ENCODE measurements at regions not wholly inside any gene's neighbourhood (a gene's known extent, or its start where the extent isn't known, plus 50 kb on each side); places are given as distances from the start of the nearest gene placed in this dataset.

DNA sequence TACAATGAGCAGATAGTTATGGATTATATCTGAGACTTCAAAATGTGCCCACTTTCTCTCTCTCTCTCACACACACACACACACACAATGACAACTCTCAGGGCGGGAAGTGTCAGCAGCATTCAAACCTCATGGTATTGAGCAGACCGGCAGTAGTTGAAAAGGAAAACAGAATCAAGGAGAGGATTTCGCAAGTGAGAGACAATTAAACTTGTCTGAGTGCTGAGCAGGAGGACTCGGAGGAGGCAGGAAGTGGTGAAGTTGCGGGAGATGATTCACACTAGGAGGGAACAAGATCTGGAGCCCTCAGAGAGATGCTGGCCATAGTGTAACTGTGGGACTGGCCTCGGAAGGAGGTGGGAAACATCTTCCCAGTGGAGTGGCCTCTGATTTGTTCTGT lies 353.1 kb downstream of the EFNB2 start:
- no peak overlapping the region for H3K4me3 ChIP-seq (ENCODE audit: low read depth, low read length)
- no peaks in the 10 kb centered on the region for H3K4me1 ChIP-seq (ENCODE audit: control insufficient read depth, insufficient read depth, low read length)
- WGBS (ENCODE audit: insufficient coverage) = 84% methylated on average over 4 of the region's 6 CpGs
- no peaks in the 10 kb centered on the region for H3K27me3 ChIP-seq (ENCODE audit: control insufficient read depth, insufficient read depth, low read length)
- H3K27ac ChIP-seq (ENCODE audit: low read depth, low read length) = no peak overlapping the region
- no peak for DNase-seq (ENCODE audit: low read depth in 4 of 6, low spot score in 6 of 6)
- H3K9me3 ChIP-seq (ENCODE audit: control insufficient read depth, insufficient read depth, low read length) = peaks cover 3% of the 10 kb centered on the region
- no peaks in the 10 kb centered on the region for H3K36me3 ChIP-seq (ENCODE audit: control insufficient read depth, insufficient read depth, low read length)

DNA sequence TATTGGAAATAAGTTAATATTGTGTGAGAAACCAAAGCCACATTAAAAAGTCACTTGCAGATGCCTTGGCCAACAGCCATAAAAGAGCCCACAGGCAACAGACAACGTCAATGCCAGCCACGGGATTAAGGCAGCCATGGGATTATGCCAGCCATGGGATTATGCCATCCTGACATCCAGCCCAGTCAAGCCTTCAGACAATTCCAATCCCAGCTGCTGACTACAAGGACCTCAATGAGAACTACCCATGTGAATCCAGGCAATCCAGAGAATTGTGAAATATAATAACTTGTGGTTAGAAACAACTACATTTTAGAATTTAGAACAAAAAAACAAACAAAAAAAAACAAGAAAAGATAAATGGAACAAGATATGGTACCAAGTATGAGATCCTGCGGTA lies 356.6 kb downstream of the EFNB2 start:
- Histone ChIP-seq H3K36me3 (ENCODE audit: control insufficient read depth, insufficient read depth, low read length) (no peaks in the 10 kb centered on the region), H3K27ac (ENCODE audit: low read depth, low read length) (no peak overlapping the region), H3K4me3 (ENCODE audit: low read depth, low read length) (no peak overlapping the region), H3K27me3 (ENCODE audit: control insufficient read depth, insufficient read depth, low read length) (no peaks in the 10 kb centered on the region), H3K9me3 (ENCODE audit: control insufficient read depth, insufficient read depth, low read length) (peaks cover 3% of the 10 kb centered on the region), H3K4me1 (ENCODE audit: control insufficient read depth, insufficient read depth, low read length) (no peaks in the 10 kb centered on the region)
- WGBS (ENCODE audit: insufficient coverage) = 100% methylated on average over 1 of the region's 3 CpGs
- DNase-seq (ENCODE audit: low read depth in 4 of 6, low spot score in 6 of 6) = no peak

DNA sequence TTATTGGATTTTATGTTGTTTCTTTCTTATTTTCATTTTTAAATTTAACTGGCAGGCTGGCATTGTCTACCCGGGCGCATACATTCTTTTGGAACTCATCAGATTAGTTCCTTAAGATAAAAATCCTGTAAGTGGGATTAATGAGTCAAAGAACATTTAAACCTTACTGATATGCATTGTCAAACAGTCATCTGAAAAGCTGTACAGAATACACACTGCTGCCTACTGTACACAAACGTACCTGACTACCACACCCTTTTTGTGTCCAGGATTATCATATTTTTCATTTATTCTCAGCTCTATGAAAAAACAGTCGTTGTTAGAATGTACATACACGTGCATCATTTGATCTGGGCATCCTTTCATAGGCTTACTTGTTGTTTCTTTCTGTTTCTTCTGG lies 358.3 kb downstream of the EFNB2 start:
- H3K4me1 ChIP-seq (ENCODE audit: control insufficient read depth, insufficient read depth, low read length) = no peaks in the 10 kb centered on the region
- no peak overlapping the region for H3K4me3 ChIP-seq (ENCODE audit: low read depth, low read length)
- 100% methylated on average over 1 of the region's 5 CpGs for WGBS (ENCODE audit: insufficient coverage)
- peaks cover 3% of the 10 kb centered on the region for H3K9me3 ChIP-seq (ENCODE audit: control insufficient read depth, insufficient read depth, low read length)
- H3K27me3 ChIP-seq (ENCODE audit: control insufficient read depth, insufficient read depth, low read length) = no peaks in the 10 kb centered on the region
- no peaks in the 10 kb centered on the region for H3K36me3 ChIP-seq (ENCODE audit: control insufficient read depth, insufficient read depth, low read length)
- no peak for DNase-seq (ENCODE audit: low read depth in 4 of 6, low spot score in 6 of 6)
- no peak overlapping the region for H3K27ac ChIP-seq (ENCODE audit: low read depth, low read length)

DNA sequence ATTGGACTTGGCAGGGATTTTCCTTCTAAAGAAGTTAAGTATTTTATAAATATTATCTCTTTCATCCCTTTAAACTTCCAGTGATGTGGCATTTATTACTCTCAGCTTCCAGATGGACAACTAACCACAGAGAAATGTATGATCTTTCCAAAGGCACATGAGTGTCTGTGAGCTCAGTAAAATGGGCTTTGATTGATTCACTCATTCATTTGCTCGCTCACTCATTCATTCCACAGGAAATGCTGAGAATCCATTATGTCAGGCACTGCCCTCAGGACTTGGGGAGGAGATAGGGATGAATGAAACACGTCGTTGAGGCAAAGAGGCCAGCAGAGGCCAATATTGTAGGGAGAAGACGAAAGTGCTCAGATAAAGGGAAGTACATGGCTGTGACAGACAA lies 359.3 kb downstream of the EFNB2 start:
- Histone ChIP-seq H3K27me3 (ENCODE audit: control insufficient read depth, insufficient read depth, low read length) (no peaks in the 10 kb centered on the region), H3K4me1 (ENCODE audit: control insufficient read depth, insufficient read depth, low read length) (no peaks in the 10 kb centered on the region), H3K4me3 (ENCODE audit: low read depth, low read length) (no peak overlapping the region), H3K9me3 (ENCODE audit: control insufficient read depth, insufficient read depth, low read length) (peaks cover 3% of the 10 kb centered on the region), H3K36me3 (ENCODE audit: control insufficient read depth, insufficient read depth, low read length) (no peaks in the 10 kb centered on the region), H3K27ac (ENCODE audit: low read depth, low read length) (no peak overlapping the region)
- peak in 1 of 6 donors; percentile 15 for DNase-seq (ENCODE audit: low read depth in 4 of 6, low spot score in 6 of 6)
- WGBS (ENCODE audit: insufficient coverage) = no CpG with 5 or more reads among the region's 4 CpGs

DNA sequence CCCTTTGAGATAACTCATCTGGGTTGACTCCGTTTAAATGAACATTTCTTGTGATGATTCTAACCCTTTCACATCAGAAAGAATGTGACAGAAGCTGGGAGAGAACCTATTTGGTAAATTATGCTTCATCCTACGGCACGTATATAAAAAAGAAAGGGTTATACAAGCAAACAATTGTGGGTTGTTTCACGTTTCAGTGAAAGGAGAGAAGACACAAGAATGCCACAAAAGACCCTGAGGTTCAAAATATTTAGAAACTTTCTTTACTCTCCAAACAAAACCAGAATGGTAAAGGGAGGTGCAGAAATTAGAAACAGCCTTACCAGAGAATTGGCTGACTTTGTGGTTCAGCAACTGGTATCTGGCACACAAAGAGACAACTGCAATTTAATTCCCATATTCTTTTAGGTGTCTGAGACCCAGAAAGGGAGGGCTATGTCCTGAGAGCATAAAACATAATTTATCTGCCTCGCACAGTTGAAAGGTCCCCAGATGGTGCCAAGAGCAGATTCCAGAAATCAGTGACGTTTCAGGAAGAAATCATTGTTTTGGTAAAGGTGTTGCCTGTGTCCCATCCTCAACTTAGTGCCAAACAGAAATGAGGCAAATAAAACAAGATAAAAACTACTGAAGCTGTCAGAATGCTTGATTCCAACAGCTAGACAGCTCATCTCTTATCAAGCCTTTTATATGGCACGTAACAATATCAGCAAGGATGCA lies 361.4 kb downstream of the EFNB2 start:
- Histone ChIP-seq H3K36me3 (ENCODE audit: control insufficient read depth, insufficient read depth, low read length) (no peaks in the 10 kb centered on the region), H3K9me3 (ENCODE audit: control insufficient read depth, insufficient read depth, low read length) (no peaks in the 10 kb centered on the region), H3K4me1 (ENCODE audit: control insufficient read depth, insufficient read depth, low read length) (no peaks in the 10 kb centered on the region), H3K4me3 (ENCODE audit: low read depth, low read length) (no peak overlapping the region), H3K27me3 (ENCODE audit: control insufficient read depth, insufficient read depth, low read length) (no peaks in the 10 kb centered on the region), H3K27ac (ENCODE audit: low read depth, low read length) (no peak overlapping the region)
- no peak for DNase-seq (ENCODE audit: low read depth in 4 of 6, low spot score in 6 of 6)
- WGBS (ENCODE audit: insufficient coverage) = 100% methylated on average over 1 of the region's 7 CpGs

DNA sequence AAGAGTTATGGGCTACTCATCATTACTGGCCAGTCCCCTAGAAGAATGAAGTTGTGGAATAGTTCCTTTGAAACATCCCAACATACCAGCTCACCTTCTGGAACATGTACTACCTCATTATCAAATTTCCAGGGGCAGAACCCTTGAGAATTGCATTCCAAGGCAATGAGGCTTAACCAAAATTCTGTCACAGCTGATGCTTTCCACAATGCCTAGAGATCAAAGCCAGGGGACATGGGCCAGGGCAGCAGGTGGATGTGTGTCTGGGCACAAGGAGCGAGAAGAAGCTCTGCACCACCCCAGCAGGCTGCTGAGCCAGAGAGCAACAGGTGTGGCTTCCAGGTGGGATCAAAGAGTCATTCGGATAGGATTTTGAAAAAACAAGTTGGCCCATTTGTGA lies 362.1 kb downstream of the EFNB2 start:
- Histone ChIP-seq H3K27ac (ENCODE audit: low read depth, low read length) (no peak overlapping the region), H3K36me3 (ENCODE audit: control insufficient read depth, insufficient read depth, low read length) (no peaks in the 10 kb centered on the region), H3K4me3 (ENCODE audit: low read depth, low read length) (no peak overlapping the region), H3K9me3 (ENCODE audit: control insufficient read depth, insufficient read depth, low read length) (no peaks in the 10 kb centered on the region), H3K27me3 (ENCODE audit: control insufficient read depth, insufficient read depth, low read length) (no peaks in the 10 kb centered on the region), H3K4me1 (ENCODE audit: control insufficient read depth, insufficient read depth, low read length) (no peaks in the 10 kb centered on the region)
- 83% methylated on average over 1 of the region's 2 CpGs for WGBS (ENCODE audit: insufficient coverage)
- no peak for DNase-seq (ENCODE audit: low read depth in 4 of 6, low spot score in 6 of 6)

DNA sequence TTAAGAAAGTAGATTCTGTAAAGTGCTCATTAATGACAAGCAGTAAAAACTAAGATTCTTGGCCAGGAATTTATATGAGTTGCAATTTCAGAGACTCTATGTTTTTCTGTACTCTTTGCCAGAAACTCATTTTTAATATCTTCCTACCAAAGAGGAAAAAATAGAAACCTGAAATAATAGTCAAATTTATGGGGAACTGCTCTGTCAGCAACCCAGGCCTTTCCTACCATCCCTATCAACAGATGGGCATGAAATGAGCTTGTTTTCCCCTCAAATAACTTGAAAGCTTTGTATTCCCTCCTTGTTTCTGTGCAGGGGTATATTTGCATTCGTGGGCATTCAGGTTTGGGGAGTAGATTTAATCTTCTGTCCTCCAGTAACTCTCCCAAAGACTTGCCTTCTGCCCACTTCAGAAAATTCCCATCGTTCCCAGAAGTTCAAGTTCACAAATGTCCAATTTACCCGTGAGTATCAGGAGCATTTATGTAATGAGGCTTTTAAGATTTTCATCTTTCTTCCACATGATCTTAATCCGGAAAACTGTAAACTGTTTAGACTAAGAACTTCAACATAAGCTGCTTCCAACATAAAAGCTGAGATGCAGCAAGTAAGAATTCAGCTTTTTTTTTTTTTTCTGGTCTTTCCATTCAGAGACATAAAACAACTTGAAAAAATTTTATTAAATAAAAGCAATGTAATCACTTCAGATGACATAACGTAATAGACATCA lies 363.1 kb downstream of the EFNB2 start:
- WGBS (ENCODE audit: insufficient coverage) = no CpG with 5 or more reads among the region's 5 CpGs
- no peaks in the 10 kb centered on the region for H3K9me3 ChIP-seq (ENCODE audit: control insufficient read depth, insufficient read depth, low read length)
- H3K27ac ChIP-seq (ENCODE audit: low read depth, low read length) = no peak overlapping the region
- no peaks in the 10 kb centered on the region for H3K27me3 ChIP-seq (ENCODE audit: control insufficient read depth, insufficient read depth, low read length)
- H3K36me3 ChIP-seq (ENCODE audit: control insufficient read depth, insufficient read depth, low read length) = no peaks in the 10 kb centered on the region
- H3K4me1 ChIP-seq (ENCODE audit: control insufficient read depth, insufficient read depth, low read length) = no peaks in the 10 kb centered on the region
- DNase-seq (ENCODE audit: low read depth in 4 of 6, low spot score in 6 of 6) = no peak
- H3K4me3 ChIP-seq (ENCODE audit: low read depth, low read length) = no peak overlapping the region

DNA sequence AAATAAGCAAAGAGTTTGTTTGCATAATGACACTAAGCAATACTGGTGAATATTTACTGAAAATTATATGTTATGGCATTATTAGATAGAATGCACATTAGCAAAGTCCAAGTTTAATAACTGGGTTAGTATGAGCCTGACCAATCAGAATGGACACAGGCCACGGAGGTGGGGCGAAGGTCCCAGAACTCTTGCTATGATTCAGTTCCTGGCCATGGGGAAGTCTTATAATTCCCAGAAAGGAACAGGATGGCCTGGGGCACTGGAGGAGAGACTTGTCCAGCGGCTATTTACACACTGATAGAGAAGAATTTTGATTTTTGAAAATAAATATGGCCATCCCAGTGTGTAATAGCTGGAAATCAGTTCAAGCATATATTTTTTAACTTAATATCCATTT lies 372.0 kb downstream of the EFNB2 start:
- WGBS (ENCODE audit: insufficient coverage) = 94% methylated on average over 2 of the region's 3 CpGs
- Histone ChIP-seq H3K27ac (ENCODE audit: low read depth, low read length) (no peak overlapping the region), H3K4me1 (ENCODE audit: control insufficient read depth, insufficient read depth, low read length) (peaks cover 4% of the 10 kb centered on the region), H3K27me3 (ENCODE audit: control insufficient read depth, insufficient read depth, low read length) (no peaks in the 10 kb centered on the region), H3K9me3 (ENCODE audit: control insufficient read depth, insufficient read depth, low read length) (no peaks in the 10 kb centered on the region), H3K4me3 (ENCODE audit: low read depth, low read length) (no peak overlapping the region), H3K36me3 (ENCODE audit: control insufficient read depth, insufficient read depth, low read length) (no peaks in the 10 kb centered on the region)
- no peak for DNase-seq (ENCODE audit: low read depth in 4 of 6, low spot score in 6 of 6)

DNA sequence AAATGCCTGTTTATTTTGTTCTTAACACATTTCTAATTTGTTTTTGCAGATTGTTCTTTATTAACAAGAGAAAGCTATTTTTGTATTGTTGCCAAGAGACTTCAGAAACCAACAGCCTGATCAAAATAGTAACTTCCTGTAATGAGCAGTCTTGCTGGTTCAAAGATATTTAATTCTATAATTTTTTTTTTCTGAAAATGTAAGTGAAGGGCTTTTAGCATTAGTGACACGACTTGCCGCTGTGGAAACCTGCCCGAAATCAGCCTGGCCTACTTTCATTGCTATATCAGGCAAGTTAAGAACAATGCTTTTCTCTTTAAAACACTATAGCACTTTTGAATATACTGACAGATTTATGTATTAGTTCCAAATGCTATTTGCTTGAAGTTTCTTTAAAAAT lies 374.3 kb downstream of the EFNB2 start:
- peak in 3 of 6 donors; percentile 17 to 24 (median 23) for DNase-seq (ENCODE audit: low read depth in 4 of 6, low spot score in 6 of 6)
- WGBS (ENCODE audit: insufficient coverage) = no CpG with 5 or more reads among the region's 3 CpGs

More for the DNA sequence above, 374.3 kb downstream of the EFNB2 start:
- Histone ChIP-seq H3K4me1 (ENCODE audit: control insufficient read depth, insufficient read depth, low read length) (peaks cover 4% of the 10 kb centered on the region), H3K36me3 (ENCODE audit: control insufficient read depth, insufficient read depth, low read length) (no peaks in the 10 kb centered on the region), H3K9me3 (ENCODE audit: control insufficient read depth, insufficient read depth, low read length) (no peaks in the 10 kb centered on the region), H3K4me3 (ENCODE audit: low read depth, low read length) (no peak overlapping the region), H3K27ac (ENCODE audit: low read depth, low read length) (no peak overlapping the region), H3K27me3 (ENCODE audit: control insufficient read depth, insufficient read depth, low read length) (no peaks in the 10 kb centered on the region)
